Esophagus muscularis mucosa (tissue), 4 donors: ENCODE measurements at regions not wholly inside any gene's neighbourhood (a gene's known extent, or its start where the extent isn't known, plus 50 kb on each side); places are given as distances from the start of the nearest gene placed in this dataset.

Experiments
- CTCF ChIP-seq, 3 experiments: fragments of 200-600 bp in 2 of 3; fragments of 450-650 bp in 1 of 3; sonication (generic) in 2 of 3; IDR thresholded peaks; one replicate each; pipeline ENCODE4 v1.5.1; 2017 to 2019; ENCODE audit warnings: antibody characterized with exemption in 3 of 3, mild to moderate bottlenecking in 2 of 3, moderate library complexity in 1 of 3
- EP300 ChIP-seq: sonication (generic); formaldehyde crosslinking; IDR thresholded peaks from one replicate; pipeline ENCODE4 v1.6.1; 2017; ENCODE audit warnings: antibody characterized with exemption
- POLR2A ChIP-seq: fragments of 450-650 bp; IDR thresholded peaks from one replicate; pipeline ENCODE4 v1.6.1; 2017; ENCODE audit warnings: antibody characterized with exemption, moderate library complexity, mild to moderate bottlenecking, low read depth
- POLR2AphosphoS5 ChIP-seq, 2 donors: sonication (generic); formaldehyde crosslinking; IDR thresholded peaks; one replicate each; pipeline ENCODE4 v1.6.1; 2017; ENCODE audit warnings: antibody characterized with exemption in 2 of 2

- TF ChIP-seq CTCF (IDR thresholded peaks at IDR 0.05) (no peak), POLR2AphosphoS5 (IDR thresholded peaks at IDR 0.05) (no peak), EP300 (no peak), POLR2A (no peak)
Observed at GRCh38 chr6:137704802-137705159, 162.3 kb upstream of the TNFAIP3 start.
